H9 (cell line): ENCODE measurements at regions not wholly inside any gene's neighbourhood (a gene's known extent, or its start where the extent isn't known, plus 50 kb on each side); places are given as distances from the start of the nearest gene placed in this dataset.

ENCODE experiments used
- DNase-seq: peaks from one replicate; pipeline ENCODE4 v3.0.0-alpha.2; 2017
- H2AFZ ChIP-seq: one replicate; pipeline ENCODE4 v1.6.1; 2013; ENCODE audit warnings: mild to moderate bottlenecking, low read length, control low read depth, moderate library complexity
- H2AK5ac ChIP-seq: 2 replicates; pipeline ENCODE4 v1.6.1; 2013; ENCODE audit warnings: low read length, control low read depth, mixed read lengths; ENCODE audit not compliant: insufficient read length
- H2BK120ac ChIP-seq: one replicate; pipeline ENCODE4 v1.6.1; 2013; ENCODE audit warnings: low read depth, mild to moderate bottlenecking, low read length, control low read depth, inconsistent platforms; ENCODE audit not compliant: poor library complexity, severe bottlenecking
- H2BK12ac ChIP-seq: 2 replicates; pipeline ENCODE4 v1.6.1; 2013; ENCODE audit warnings: low read length, control low read depth, mixed read lengths, low read depth; ENCODE audit not compliant: insufficient read length
- H2BK15ac ChIP-seq: 2 replicates; pipeline ENCODE4 v1.6.1; 2013; ENCODE audit warnings: low read depth, low read length, control low read depth
- H2BK20ac ChIP-seq: one replicate; pipeline ENCODE4 v1.6.1; 2013; ENCODE audit warnings: low read depth, mild to moderate bottlenecking, low read length, control low read depth, inconsistent platforms; ENCODE audit not compliant: poor library complexity, severe bottlenecking
- H2BK5ac ChIP-seq: 2 replicates; pipeline ENCODE4 v1.6.1; 2013; ENCODE audit warnings: low read length, control low read depth, mixed read lengths; ENCODE audit not compliant: insufficient read length
- H3K14ac ChIP-seq: 2 replicates; pipeline ENCODE4 v1.6.1; 2013; ENCODE audit warnings: low read length, control low read depth; ENCODE audit not compliant: insufficient read depth
- H3K18ac ChIP-seq: 2 replicates; pipeline ENCODE4 v1.6.1; 2013; ENCODE audit warnings: low read depth, mild to moderate bottlenecking, mixed read lengths, low read length, control low read depth; ENCODE audit not compliant: insufficient read length
- H3K23ac ChIP-seq: 2 replicates; pipeline ENCODE4 v1.6.1; 2013; ENCODE audit warnings: low read length, control low read depth, mixed read lengths, low read depth; ENCODE audit not compliant: insufficient read length
- H3K23me2 ChIP-seq: 2 replicates; pipeline ENCODE4 v1.6.1; 2013; ENCODE audit warnings: low read depth, mild to moderate bottlenecking, mixed read lengths, low read length, control low read depth; ENCODE audit not compliant: insufficient read length, poor library complexity, severe bottlenecking
- H3K27ac ChIP-seq: 2 replicates; pipeline ENCODE4 v1.5.1; 2013; ENCODE audit warnings: low read length, control low read depth, mixed read lengths, low read depth; ENCODE audit not compliant: insufficient read length
- H3K27me3 ChIP-seq: 2 replicates; pipeline ENCODE4 v1.6.1; 2013; ENCODE audit warnings: low read length, control low read depth, inconsistent platforms; ENCODE audit not compliant: insufficient read depth
- H3K4ac ChIP-seq: 2 replicates; pipeline ENCODE4 v1.6.1; 2013; ENCODE audit warnings: low read depth, mild to moderate bottlenecking, control low read depth, inconsistent platforms, low read length, moderate library complexity
- H3K4me1 ChIP-seq: 2 replicates; pipeline ENCODE4 v1.6.1; 2013; ENCODE audit warnings: low read length, control low read depth, inconsistent platforms; ENCODE audit not compliant: insufficient read depth
- H3K4me2 ChIP-seq: 2 replicates; pipeline ENCODE4 v1.6.1; 2013; ENCODE audit warnings: low read length, control low read depth, mixed read lengths; ENCODE audit not compliant: insufficient read length, insufficient read depth
- H3K56ac ChIP-seq: 2 replicates; pipeline ENCODE4 v1.6.1; 2013; ENCODE audit warnings: low read depth, mild to moderate bottlenecking, mixed read lengths, low read length, control low read depth; ENCODE audit not compliant: insufficient read length
- H3K79me1 ChIP-seq: 2 replicates; pipeline ENCODE4 v1.6.1; 2013; ENCODE audit warnings: low read depth, mild to moderate bottlenecking, moderate library complexity, low read length, control low read depth, inconsistent platforms; ENCODE audit not compliant: insufficient read depth, poor library complexity, severe bottlenecking
- H3K79me2 ChIP-seq: 2 replicates; pipeline ENCODE4 v1.6.1; 2013; ENCODE audit warnings: low read length, control low read depth, inconsistent platforms; ENCODE audit not compliant: insufficient read depth
- H3K9ac ChIP-seq: 2 replicates; pipeline ENCODE4 v1.6.1; 2013; ENCODE audit warnings: low read length, control low read depth, mixed read lengths; ENCODE audit not compliant: insufficient read length; ENCODE audit errors: extremely low read depth
- H3K9me3 ChIP-seq: one replicate; pipeline ENCODE4 v1.6.1; 2013; ENCODE audit warnings: low read depth, low read length, inconsistent platforms; ENCODE audit not compliant: control insufficient read depth
- H3T11ph ChIP-seq: one replicate; pipeline ENCODE4 v1.6.1; 2013; ENCODE audit warnings: mild to moderate bottlenecking, low read length, control low read depth, inconsistent platforms
- H4K20me1 ChIP-seq: one replicate; pipeline ENCODE4 v1.6.1; 2013; ENCODE audit not compliant: control insufficient read depth, insufficient read length, insufficient read depth
- H4K5ac ChIP-seq: 2 replicates; pipeline ENCODE4 v1.6.1; 2013; ENCODE audit warnings: low read depth, mild to moderate bottlenecking, mixed read lengths, low read length, control low read depth; ENCODE audit not compliant: insufficient read length
- H4K8ac ChIP-seq: replicated peaks from 2 replicates; pipeline ENCODE4 v1.6.1; 2013; ENCODE audit warnings: low read length, control low read depth, mixed read lengths, low read depth; ENCODE audit not compliant: insufficient read length
- H4K91ac ChIP-seq: 2 replicates; pipeline ENCODE4 v1.6.1; 2013; ENCODE audit warnings: low read depth, mild to moderate bottlenecking, moderate library complexity, mixed read lengths, low read length, control low read depth; ENCODE audit not compliant: insufficient read length
- H3K27ac Mint-ChIP-seq, 3 experiments: 2 replicates in 2 of 3; 3 replicates in 1 of 3; pipeline ENCODE4 v1.8.0; 2020 to 2021; ENCODE audit warnings: mixed read lengths in 3 of 3, mild to moderate bottlenecking in 1 of 3, moderate library complexity in 1 of 3
- H3K27me3 Mint-ChIP-seq: 2 replicates; pipeline ENCODE4 v1.8.0; 2021; ENCODE audit warnings: low read depth, mild to moderate bottlenecking, moderate library complexity, mixed read lengths
- H3K36me3 Mint-ChIP-seq, 3 experiments: 2 replicates in 2 of 3; 3 replicates in 1 of 3; pipeline ENCODE4 v1.8.0; 2020 to 2021; ENCODE audit warnings: low read depth in 3 of 3, mixed read lengths in 3 of 3; ENCODE audit not compliant: insufficient read depth in 1 of 3
- H3K4me1 Mint-ChIP-seq, 2 experiments: 2 replicates each; pipeline ENCODE4 v1.8.0; 2020; ENCODE audit warnings: mixed read lengths in 2 of 2
- H3K4me3 Mint-ChIP-seq, 2 experiments: 2 replicates in 1 of 2; 3 replicates in 1 of 2; pipeline ENCODE4 v1.8.0; 2020 to 2021; ENCODE audit warnings: mild to moderate bottlenecking in 2 of 2, mixed read lengths in 2 of 2, moderate library complexity in 1 of 2
- H3K9me3 Mint-ChIP-seq, 2 experiments: 2 replicates in 1 of 2; 3 replicates in 1 of 2; pipeline ENCODE4 v1.8.0; 2020; ENCODE audit warnings: mild to moderate bottlenecking in 2 of 2, mixed read lengths in 2 of 2, moderate library complexity in 1 of 2
- WGBS: extraction: QIAGEN DNeasy Blood & Tissue Kit; methylation state at CpG from one replicate; pipeline ENCODE4 v1.1.7; 2013; ENCODE audit warnings: missing lambda C conversion rate, low lambda C conversion rate, mixed read lengths; ENCODE audit not compliant: insufficient read length; ENCODE audit errors: extremely low coverage; 5-methylcytosine and 5-hydroxymethylcytosine counted together
- TF ChIP-seq, protein P1 (sequence below): fragments of 200-600 bp; sonication (generic); conservative IDR thresholded peaks from 3 replicates; pipeline ENCODE4 v1.8.0; 2021; ENCODE audit warnings: antibody characterized with exemption, mild to moderate bottlenecking

DNA sequence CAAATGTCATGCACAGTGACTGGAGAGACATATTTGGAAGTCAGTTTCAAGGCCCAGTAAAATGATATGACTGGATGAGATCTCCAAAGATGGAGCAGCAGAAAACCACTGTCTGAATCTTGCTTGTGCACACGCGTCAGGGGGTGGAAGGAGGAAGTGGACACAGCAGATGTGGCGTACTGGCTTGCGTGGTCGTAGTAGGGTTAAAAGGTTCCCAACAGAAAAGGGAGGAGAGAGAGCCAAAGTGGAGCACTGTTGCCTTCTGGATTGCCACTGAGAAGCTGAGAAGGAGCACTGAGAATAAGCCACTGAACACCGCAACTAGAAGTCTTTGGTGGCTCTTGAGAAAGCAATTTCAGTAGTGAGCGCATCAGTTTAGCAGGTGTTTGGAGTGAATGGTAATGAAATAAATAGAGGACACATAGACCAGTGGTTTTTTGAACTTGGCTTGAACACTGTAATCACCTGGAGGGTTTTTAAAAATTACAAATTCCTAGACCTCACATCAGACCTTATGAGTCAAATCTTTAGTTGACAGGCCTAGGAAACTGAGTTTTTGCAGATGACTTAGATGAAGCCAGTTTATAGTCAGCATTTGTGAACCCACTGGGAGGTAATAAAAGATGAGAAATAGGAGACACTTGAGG lies 227.3 kb downstream of the PTEN start:
- Histone ChIP-seq H2AK5ac (no peak overlapping the region), H2AFZ (no peak overlapping the region), H4K8ac (no peak overlapping the region), H3K27ac (no peak overlapping the region), H3K9ac (no peak overlapping the region), H3K23ac (no peak overlapping the region), H3K4ac (no peak overlapping the region), H4K91ac (no peak overlapping the region), H3K27me3 (no peaks in the 10 kb centered on the region), H3K79me2 (no peaks in the 10 kb centered on the region), H3K14ac (peak overlapping the region; percentile 46; the same call in 1 of the 2 replicates), H3K56ac (no peak overlapping the region), H4K5ac (no peak overlapping the region), H3K4me1 (no peaks in the 10 kb centered on the region), H2BK5ac (no peak overlapping the region), H2BK12ac (no peak overlapping the region), H2BK120ac (no peak overlapping the region), H3K18ac (peak overlapping the region; percentile 20), H3T11ph (no peak overlapping the region), H3K79me1 (no peaks in the 10 kb centered on the region), H2BK20ac (no peak overlapping the region), H3K4me2 (no peak overlapping the region), H4K20me1 (no peaks in the 10 kb centered on the region), H3K23me2 (no peaks in the 10 kb centered on the region), H2BK15ac (no peak overlapping the region), H3K9me3 (no peaks in the 10 kb centered on the region)
- no peak overlapping the region for H3K4me3 Mint-ChIP-seq
- H3K9me3 Mint-ChIP-seq: no peaks in the 10 kb centered on the region
- no peaks in the 10 kb centered on the region for H3K4me1 Mint-ChIP-seq
- DNase-seq: no peak
- no peak overlapping the region for H3K27ac Mint-ChIP-seq
- WGBS: no CpG with 5 or more reads among the region's 7 CpGs
- no peaks in the 10 kb centered on the region for H3K27me3 Mint-ChIP-seq
- H3K36me3 Mint-ChIP-seq: no peaks in the 10 kb centered on the region
- TF ChIP-seq, protein P1, sequence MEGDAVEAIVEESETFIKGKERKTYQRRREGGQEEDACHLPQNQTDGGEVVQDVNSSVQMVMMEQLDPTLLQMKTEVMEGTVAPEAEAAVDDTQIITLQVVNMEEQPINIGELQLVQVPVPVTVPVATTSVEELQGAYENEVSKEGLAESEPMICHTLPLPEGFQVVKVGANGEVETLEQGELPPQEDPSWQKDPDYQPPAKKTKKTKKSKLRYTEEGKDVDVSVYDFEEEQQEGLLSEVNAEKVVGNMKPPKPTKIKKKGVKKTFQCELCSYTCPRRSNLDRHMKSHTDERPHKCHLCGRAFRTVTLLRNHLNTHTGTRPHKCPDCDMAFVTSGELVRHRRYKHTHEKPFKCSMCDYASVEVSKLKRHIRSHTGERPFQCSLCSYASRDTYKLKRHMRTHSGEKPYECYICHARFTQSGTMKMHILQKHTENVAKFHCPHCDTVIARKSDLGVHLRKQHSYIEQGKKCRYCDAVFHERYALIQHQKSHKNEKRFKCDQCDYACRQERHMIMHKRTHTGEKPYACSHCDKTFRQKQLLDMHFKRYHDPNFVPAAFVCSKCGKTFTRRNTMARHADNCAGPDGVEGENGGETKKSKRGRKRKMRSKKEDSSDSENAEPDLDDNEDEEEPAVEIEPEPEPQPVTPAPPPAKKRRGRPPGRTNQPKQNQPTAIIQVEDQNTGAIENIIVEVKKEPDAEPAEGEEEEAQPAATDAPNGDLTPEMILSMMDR: no peak
